GM12878 (cell line): ENCODE measurements at regions not wholly inside any gene's neighbourhood (a gene's known extent, or its start where the extent isn't known, plus 50 kb on each side); places are given as distances from the start of the nearest gene placed in this dataset.

ENCODE experiments used
- ATAC-seq: fragments of 200-7000 bp; cut with Tn5 transposase; 3 replicates; pipeline ENCODE4 v1.9.1; 2020; ENCODE audit warnings: mild to moderate bottlenecking, moderate library complexity
- BruUV-seq: library from RNA; stranded (reverse); fragments of 400-500 nt; replicated peaks from 2 replicates; lab custom pipeline; 2021; lab: Mats Ljungman, UMichigan
- CTCF ChIA-PET: fragments of 300-600 bp; sonication (Branson Sonifier 250); formaldehyde crosslinking; extraction: SDS; loops from one replicate; lab custom pipeline; 2021; ENCODE audit warnings: inconsistent platforms; lab: Yijun Ruan, JAX
- POLR2A ChIA-PET: fragments of 350-600 bp; formaldehyde crosslinking; extraction: SDS; loops from one replicate; lab custom pipeline; 2021; ENCODE audit warnings: inconsistent platforms; lab: Charles Lee
- RAD21 ChIA-PET: fragments of 300-600 bp; sonication (Branson Sonifier 250); formaldehyde crosslinking; loops from one replicate; lab custom pipeline; 2023; ENCODE audit warnings: antibody characterized with exemption; ENCODE audit not compliant: unreplicated experiment; lab: Charles Lee
- SMC1A ChIA-PET: fragments of 300-600 bp; sonication (Branson Sonifier 250); formaldehyde crosslinking; loops from one replicate; lab custom pipeline; 2023; ENCODE audit not compliant: unreplicated experiment, uncharacterized antibody; lab: Charles Lee
- DNase-seq: peaks from one replicate; pipeline ENCODE4 v3.0.0-alpha.2; 2011; ENCODE audit warnings: low read depth, low spot score
- FAIRE-seq: peaks from 3 replicates; lab custom pipeline; 2011; peaks lifted over from hg19 to GRCh38; lab: Jason Lieb, UNC
- H2AFZ ChIP-seq: 2 replicates; pipeline ENCODE4 v1.6.0; 2011; ENCODE audit warnings: low read depth, low read length, control low read depth; ENCODE audit not compliant: control insufficient read depth
- H3K27ac ChIP-seq: 2 replicates; pipeline ENCODE4 v1.5.1; 2011; ENCODE audit warnings: control low read depth; ENCODE audit not compliant: control insufficient read depth, insufficient read depth
- H3K27me3 ChIP-seq, 2 experiments: replicated peaks in 1 of 2; 2 replicates each; pipeline versions ENCODE4 v1.6.0 to v1.6.1; 2011; ENCODE audit warnings: low read length in 1 of 2; ENCODE audit not compliant: control insufficient read depth in 2 of 2, insufficient read depth in 2 of 2
- H3K36me3 ChIP-seq, 2 experiments: 2 replicates each; pipeline ENCODE4 v1.5.1; 2011; ENCODE audit warnings: low read length in 1 of 2; ENCODE audit not compliant: control insufficient read depth in 2 of 2, insufficient read depth in 2 of 2
- H3K4me1 ChIP-seq: 2 replicates; pipeline ENCODE4 v1.6.1; 2011; ENCODE audit warnings: mild to moderate bottlenecking, low read length, moderate library complexity, mixed read lengths; ENCODE audit not compliant: control insufficient read depth, insufficient read depth
- H3K4me2 ChIP-seq: 2 replicates; pipeline ENCODE4 v1.6.0; 2011; ENCODE audit warnings: control low read depth; ENCODE audit not compliant: control insufficient read depth, insufficient read depth
- H3K4me3 ChIP-seq: fragments of 200-600 bp; sonication (generic); 2 replicates; pipeline ENCODE4 v1.5.1; 2016
- H3K79me2 ChIP-seq: 2 replicates; pipeline ENCODE4 v1.6.0; 2011; ENCODE audit warnings: low read length; ENCODE audit not compliant: control insufficient read depth, insufficient read depth
- H3K9ac ChIP-seq: 2 replicates; pipeline ENCODE4 v1.8.0; 2011; ENCODE audit warnings: low read length, control low read depth, mixed read lengths; ENCODE audit not compliant: control insufficient read depth, insufficient read depth
- H3K9me3 ChIP-seq: replicated peaks from 3 replicates; pipeline ENCODE4 v1.5.1; 2011; ENCODE audit warnings: mild to moderate bottlenecking, low read length; ENCODE audit not compliant: control insufficient read depth, insufficient read depth
- H4K20me1 ChIP-seq: 2 replicates; pipeline ENCODE4 v1.6.0; 2011; ENCODE audit not compliant: control insufficient read depth, insufficient read depth
- BHLHE40 ChIP-seq, 2 experiments: fragments of 450-650 bp in 1 of 2; IDR thresholded peaks; 2 replicates each; pipeline ENCODE4 v1.6.1; 2011 to 2017; ENCODE audit warnings: low read depth in 2 of 2, borderline replicate concordance in 1 of 2, improper control_type of control experiment in 1 of 2, low read length in 1 of 2, mild to moderate bottlenecking in 1 of 2
- HCFC1 ChIP-seq: fragments of 150-350 bp; IDR thresholded peaks from 2 replicates; pipeline ENCODE4 v1.6.1; 2014; ENCODE audit warnings: low read length
- HDAC2 ChIP-seq: fragments of 200-600 bp; sonication (generic); IDR thresholded peaks from 2 replicates; pipeline ENCODE4 v1.6.1; 2017
- NBN ChIP-seq: fragments of 450-650 bp; IDR thresholded peaks from 2 replicates; pipeline ENCODE4 v1.6.1; 2016
- NFIC ChIP-seq: IDR thresholded peaks from 2 replicates; pipeline ENCODE4 v1.6.1; 2012; ENCODE audit warnings: low read depth, mild to moderate bottlenecking, inconsistent platforms, low read length, moderate library complexity
- SPI1 ChIP-seq: IDR thresholded peaks from 2 replicates; pipeline ENCODE4 v1.6.1; 2011; ENCODE audit warnings: low read depth, mild to moderate bottlenecking, low read length, moderate library complexity, borderline replicate concordance; ENCODE audit not compliant: insufficient read depth
- WGBS: methylation state at CpG from one replicate; pipeline ENCODE4 v1.1.6; 2016; ENCODE audit warnings: low lambda C conversion rate; ENCODE audit not compliant: insufficient replicate concordance, insufficient coverage; ENCODE audit errors: missing lambda C conversion rate; 5-methylcytosine and 5-hydroxymethylcytosine counted together
- in situ Hi-C: fragments of 300-500 bp; cut with MboI; formaldehyde crosslinking; loops from 9 replicates; pipeline ENCODE4 v1.14.3; 2018; ENCODE audit warnings: mixed read lengths
- intact Hi-C: fragments of 100-400 bp; cut with micrococcal nuclease; formaldehyde crosslinking; loops from one replicate; pipeline ENCODE4 v1.14.2; 2022; ENCODE audit not compliant: unreplicated experiment
- TF ChIP-seq, protein P1 (sequence below): fragments of 450-650 bp; IDR thresholded peaks from 2 replicates; pipeline ENCODE4 v1.6.1; 2017; ENCODE audit warnings: borderline replicate concordance
- TF ChIP-seq, protein P2 (sequence below): fragments of 450-650 bp; IDR thresholded peaks from 2 replicates; pipeline ENCODE4 v1.6.1; 2016; ENCODE audit warnings: mild to moderate bottlenecking, moderate library complexity, borderline replicate concordance
- TF ChIP-seq, protein P3 (sequence below): fragments of 450-650 bp; IDR thresholded peaks from 2 replicates; pipeline ENCODE4 v1.6.1; 2018; ENCODE audit warnings: borderline replicate concordance, mild to moderate bottlenecking; ENCODE audit not compliant: partially characterized antibody

GRCh38 chr7:52413051-52413450, 622.4 kb upstream of the POM121L12 start (continued):
- TF ChIP-seq, protein P1, sequence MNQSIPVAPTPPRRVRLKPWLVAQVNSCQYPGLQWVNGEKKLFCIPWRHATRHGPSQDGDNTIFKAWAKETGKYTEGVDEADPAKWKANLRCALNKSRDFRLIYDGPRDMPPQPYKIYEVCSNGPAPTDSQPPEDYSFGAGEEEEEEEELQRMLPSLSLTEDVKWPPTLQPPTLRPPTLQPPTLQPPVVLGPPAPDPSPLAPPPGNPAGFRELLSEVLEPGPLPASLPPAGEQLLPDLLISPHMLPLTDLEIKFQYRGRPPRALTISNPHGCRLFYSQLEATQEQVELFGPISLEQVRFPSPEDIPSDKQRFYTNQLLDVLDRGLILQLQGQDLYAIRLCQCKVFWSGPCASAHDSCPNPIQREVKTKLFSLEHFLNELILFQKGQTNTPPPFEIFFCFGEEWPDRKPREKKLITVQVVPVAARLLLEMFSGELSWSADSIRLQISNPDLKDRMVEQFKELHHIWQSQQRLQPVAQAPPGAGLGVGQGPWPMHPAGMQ, result no peak
- no peak for TF ChIP-seq NFIC
- TF ChIP-seq, protein P2, sequence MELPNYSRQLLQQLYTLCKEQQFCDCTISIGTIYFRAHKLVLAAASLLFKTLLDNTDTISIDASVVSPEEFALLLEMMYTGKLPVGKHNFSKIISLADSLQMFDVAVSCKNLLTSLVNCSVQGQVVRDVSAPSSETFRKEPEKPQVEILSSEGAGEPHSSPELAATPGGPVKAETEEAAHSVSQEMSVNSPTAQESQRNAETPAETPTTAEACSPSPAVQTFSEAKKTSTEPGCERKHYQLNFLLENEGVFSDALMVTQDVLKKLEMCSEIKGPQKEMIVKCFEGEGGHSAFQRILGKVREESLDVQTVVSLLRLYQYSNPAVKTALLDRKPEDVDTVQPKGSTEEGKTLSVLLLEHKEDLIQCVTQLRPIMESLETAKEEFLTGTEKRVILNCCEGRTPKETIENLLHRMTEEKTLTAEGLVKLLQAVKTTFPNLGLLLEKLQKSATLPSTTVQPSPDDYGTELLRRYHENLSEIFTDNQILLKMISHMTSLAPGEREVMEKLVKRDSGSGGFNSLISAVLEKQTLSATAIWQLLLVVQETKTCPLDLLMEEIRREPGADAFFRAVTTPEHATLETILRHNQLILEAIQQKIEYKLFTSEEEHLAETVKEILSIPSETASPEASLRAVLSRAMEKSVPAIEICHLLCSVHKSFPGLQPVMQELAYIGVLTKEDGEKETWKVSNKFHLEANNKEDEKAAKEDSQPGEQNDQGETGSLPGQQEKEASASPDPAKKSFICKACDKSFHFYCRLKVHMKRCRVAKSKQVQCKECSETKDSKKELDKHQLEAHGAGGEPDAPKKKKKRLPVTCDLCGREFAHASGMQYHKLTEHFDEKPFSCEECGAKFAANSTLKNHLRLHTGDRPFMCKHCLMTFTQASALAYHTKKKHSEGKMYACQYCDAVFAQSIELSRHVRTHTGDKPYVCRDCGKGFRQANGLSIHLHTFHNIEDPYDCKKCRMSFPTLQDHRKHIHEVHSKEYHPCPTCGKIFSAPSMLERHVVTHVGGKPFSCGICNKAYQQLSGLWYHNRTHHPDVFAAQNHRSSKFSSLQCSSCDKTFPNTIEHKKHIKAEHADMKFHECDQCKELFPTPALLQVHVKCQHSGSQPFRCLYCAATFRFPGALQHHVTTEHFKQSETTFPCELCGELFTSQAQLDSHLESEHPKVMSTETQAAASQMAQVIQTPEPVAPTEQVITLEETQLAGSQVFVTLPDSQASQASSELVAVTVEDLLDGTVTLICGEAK, result no peak

GRCh38 chr7:52410032-52410431, 625.4 kb upstream of the POM121L12 start:
- H3K4me3 ChIP-seq, result no peak overlapping the region
- BruUV-seq, result no TSS peak
- RAD21 ChIA-PET, result no interaction called here
- H3K27ac ChIP-seq, result no peak overlapping the region
- no peak overlapping the region for H3K4me2 ChIP-seq
- FAIRE-seq, result no peak
- SMC1A ChIA-PET, result no interaction called here
- in situ Hi-C loops, result no loop called here
- H3K27me3 ChIP-seq, result no peaks in the 10 kb centered on the region
- CTCF ChIA-PET, result no interaction called here
- POLR2A ChIA-PET, result no interaction called here
- H3K79me2 ChIP-seq, result no peaks in the 10 kb centered on the region
- no peak overlapping the region for H2AFZ ChIP-seq
- no peak for DNase-seq
- no peaks in the 10 kb centered on the region for H3K4me1 ChIP-seq
- no peak for TF ChIP-seq NBN
- TF ChIP-seq, protein P3, sequence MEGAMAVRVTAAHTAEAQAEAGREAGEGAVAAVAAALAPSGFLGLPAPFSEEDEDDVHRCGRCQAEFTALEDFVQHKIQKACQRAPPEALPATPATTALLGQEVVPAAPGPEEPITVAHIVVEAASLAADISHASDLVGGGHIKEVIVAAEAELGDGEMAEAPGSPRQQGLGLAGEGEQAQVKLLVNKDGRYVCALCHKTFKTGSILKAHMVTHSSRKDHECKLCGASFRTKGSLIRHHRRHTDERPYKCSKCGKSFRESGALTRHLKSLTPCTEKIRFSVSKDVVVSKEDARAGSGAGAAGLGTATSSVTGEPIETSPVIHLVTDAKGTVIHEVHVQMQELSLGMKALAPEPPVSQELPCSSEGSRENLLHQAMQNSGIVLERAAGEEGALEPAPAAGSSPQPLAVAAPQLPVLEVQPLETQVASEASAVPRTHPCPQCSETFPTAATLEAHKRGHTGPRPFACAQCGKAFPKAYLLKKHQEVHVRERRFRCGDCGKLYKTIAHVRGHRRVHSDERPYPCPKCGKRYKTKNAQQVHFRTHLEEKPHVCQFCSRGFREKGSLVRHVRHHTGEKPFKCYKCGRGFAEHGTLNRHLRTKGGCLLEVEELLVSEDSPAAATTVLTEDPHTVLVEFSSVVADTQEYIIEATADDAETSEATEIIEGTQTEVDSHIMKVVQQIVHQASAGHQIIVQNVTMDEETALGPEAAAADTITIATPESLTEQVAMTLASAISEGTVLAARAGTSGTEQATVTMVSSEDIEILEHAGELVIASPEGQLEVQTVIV, result no peak
- no peak for TF ChIP-seq HCFC1
- TF ChIP-seq BHLHE40 (IDR thresholded peaks at IDR 0.05; ENCODE audit: borderline replicate concordance in 1 of 2, low read depth in 2 of 2, low read length in 1 of 2), result no peak
- no peak for TF ChIP-seq HDAC2
- no peak for TF ChIP-seq SPI1
- TF ChIP-seq, all 136 proteins: peak for 0
- intact Hi-C loops, result no loop called here
- H3K9me3 ChIP-seq, result no peaks in the 10 kb centered on the region
- no peaks in the 10 kb centered on the region for H4K20me1 ChIP-seq
- ATAC-seq, result no peak
- no peaks in the 10 kb centered on the region for H3K36me3 ChIP-seq
- WGBS, result 50% methylated on average over 4 of the region's 4 CpGs
- H3K9ac ChIP-seq, result no peak overlapping the region
